SK-MEL-5 (cell line): ENCODE measurements at regions not wholly inside any gene's neighbourhood (a gene's known extent, or its start where the extent isn't known, plus 50 kb on each side); places are given as distances from the start of the nearest gene placed in this dataset.
A peak's percentile ranks its signal among the peaks of the same experiment; 100 is the strongest.

Experiments
- DNase-seq: peaks from one replicate; pipeline ENCODE4 v3.0.0-alpha.2; 2016; ENCODE audit warnings: low read depth, low spot score
- in situ Hi-C: cut with HindIII; loops from 2 replicates; pipeline ENCODE4 v1.10.0; 2016; ENCODE audit warnings: low sequenced_read_pairs, high pct_unique_total_duplicates, low pct_unique_long_range_greater_than_20kb

GRCh38 chr9:105890046-105890822, 195.9 kb downstream of the TMEM38B start:
- in situ Hi-C loops = no loop called here

GRCh38 chr9:105900123-105900522, 205.8 kb downstream of the TMEM38B start:
- no peak for DNase-seq
- in situ Hi-C loops = no loop called here

More at GRCh38 chr9:105890046-105890822, 195.9 kb downstream of the TMEM38B start:
- no peak for DNase-seq

- DNase-seq = peak; percentile 78
- in situ Hi-C loops = no loop called here
These were observed 207.3 kb downstream of the TMEM38B start for GRCh38 chr9:105901514-105902109.

- DNase-seq = no peak
These were observed 213.7 kb downstream of the TMEM38B start for GRCh38 chr9:105908069-105908468.

GRCh38 chr9:105911104-105911911, 217.0 kb downstream of the TMEM38B start:
- in situ Hi-C loops = no loop called here
- peak; percentile 79 for DNase-seq

More at GRCh38 chr9:105908069-105908468, 213.7 kb downstream of the TMEM38B start:
- in situ Hi-C loops = no loop called here

- DNase-seq = no peak
- in situ Hi-C loops = no loop called here
These were observed 218.0 kb downstream of the TMEM38B start for GRCh38 chr9:105912157-105912862.

- no peak for DNase-seq
These were observed 218.6 kb downstream of the TMEM38B start for GRCh38 chr9:105912863-105913516.

GRCh38 chr9:105921057-105921726, 226.9 kb downstream of the TMEM38B start:
- peak; percentile 89 for DNase-seq
- in situ Hi-C loops = no loop called here

More at GRCh38 chr9:105912863-105913516, 218.6 kb downstream of the TMEM38B start:
- in situ Hi-C loops = no loop called here

- no peak for DNase-seq
- in situ Hi-C loops = no loop called here
These were observed 234.1 kb downstream of the TMEM38B start for GRCh38 chr9:105928416-105928815.

GRCh38 chr9:105930011-105930627, 235.8 kb downstream of the TMEM38B start:
- no peak for DNase-seq
- in situ Hi-C loops = no loop called here

GRCh38 chr9:105932276-105932675, 237.9 kb downstream of the TMEM38B start:
- DNase-seq = no peak

GRCh38 chr9:105950448-105950847, 256.1 kb downstream of the TMEM38B start:
- DNase-seq = no peak
- in situ Hi-C loops = no loop called here

More at GRCh38 chr9:105932276-105932675, 237.9 kb downstream of the TMEM38B start:
- in situ Hi-C loops = no loop called here

GRCh38 chr9:105950894-105951293, 256.6 kb downstream of the TMEM38B start:
- no peak for DNase-seq
- in situ Hi-C loops = no loop called here

- in situ Hi-C loops = no loop called here
- DNase-seq = no peak
These were observed 260.2 kb downstream of the TMEM38B start for GRCh38 chr9:105954517-105954916.

GRCh38 chr9:105957830-105958229, 263.5 kb downstream of the TMEM38B start:
- in situ Hi-C loops = no loop called here
- no peak for DNase-seq

GRCh38 chr9:105958587-105958986, 264.2 kb downstream of the TMEM38B start:
- in situ Hi-C loops = no loop called here
- DNase-seq = peak; percentile 39
